ENCODE measurements at regions not wholly inside any gene's neighbourhood (a gene's known extent, or its start where the extent isn't known, plus 50 kb on each side); places are given as distances from the start of the nearest gene placed in this dataset.
A peak's percentile ranks its signal among the peaks of the same experiment; 100 is the strongest.

DNA sequence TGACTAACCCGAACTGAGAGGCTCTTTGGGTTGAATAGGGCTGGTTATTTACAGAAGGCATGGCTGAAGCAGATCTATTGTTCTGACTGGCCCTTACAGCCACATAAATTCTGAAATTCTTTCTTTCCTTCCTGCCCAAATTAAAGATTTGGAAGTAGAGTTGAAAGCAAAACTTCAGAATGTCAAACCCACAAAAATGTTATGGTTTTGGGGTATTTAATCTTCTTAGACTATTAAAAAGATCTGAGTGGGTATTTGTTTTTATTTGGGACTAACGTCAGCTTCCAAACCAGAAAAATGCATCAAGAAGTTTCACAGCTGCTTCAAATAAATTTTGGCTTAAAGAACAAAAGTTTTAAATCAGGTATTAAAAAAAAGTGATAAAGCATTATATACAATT, 124.5 kb downstream of the AHR start:
- Histone ChIP-seq H3K9me3 (ENCODE audit: control extremely low read depth in 1 of 5, control insufficient read depth in 4 of 5, insufficient read depth in 2 of 5, low read depth in 1 of 5, low read length in 4 of 5) (peaks cover 0 to 4% (median 3%) of the 10 kb centered on the region in 5 experiments), H3K4me1 (ENCODE audit: control extremely low read depth in 1 of 4, control insufficient read depth in 4 of 4, insufficient read depth in 4 of 4, low read length in 3 of 4) (no peaks in the 10 kb centered on the region), H3K27me3 (replicated peaks in 2 of 5; ENCODE audit: control insufficient read depth in 4 of 5, insufficient read depth in 5 of 5, low read length in 4 of 5) (no peaks in the 10 kb centered on the region), H3K4me3 (ENCODE audit: control insufficient read depth in 1 of 7, extremely low read depth in 1 of 7, insufficient read depth in 4 of 7, low read depth in 2 of 7, low read length in 6 of 7) (no peak overlapping the region), H3K36me3 (ENCODE audit: control insufficient read depth in 4 of 4, insufficient read depth in 4 of 4, low read length in 3 of 4) (no peaks in the 10 kb centered on the region), H3K27ac (ENCODE audit: insufficient read depth in 1 of 2, low read depth in 1 of 2, low read length in 2 of 2, poor library complexity in 1 of 2, severe bottlenecking in 2 of 2) (no peak overlapping the region)
- ChIA-PET CTCF (no interaction called here), POLR2A (no interaction called here)
- WGBS (ENCODE audit: insufficient coverage) = 100% methylated on average over 1 of the region's 2 CpGs
- no peak for DNase-seq

DNA sequence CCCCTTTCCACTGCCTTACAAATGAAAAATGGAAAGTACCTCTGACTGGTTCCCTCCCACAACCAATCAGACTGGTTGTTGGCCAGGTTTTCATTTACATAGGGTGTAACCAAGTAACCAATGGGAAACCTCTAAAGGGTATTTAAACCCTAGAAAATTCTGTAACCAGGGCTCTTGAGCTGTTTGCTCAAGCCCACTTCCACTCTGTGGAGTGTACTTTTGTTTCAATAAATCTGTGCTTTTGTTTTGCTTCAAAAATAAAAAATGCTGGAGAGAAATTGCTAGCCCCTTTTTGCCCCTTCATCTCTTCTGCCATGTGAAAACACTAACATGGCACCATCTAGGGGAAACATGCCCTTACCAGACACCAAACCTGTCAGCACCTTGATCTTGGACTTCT, 129.5 kb downstream of the AHR start:
- Histone ChIP-seq H3K4me3 (ENCODE audit: control insufficient read depth in 1 of 7, extremely low read depth in 1 of 7, insufficient read depth in 4 of 7, low read depth in 2 of 7, low read length in 6 of 7) (no peak overlapping the region), H3K9me3 (ENCODE audit: control extremely low read depth in 1 of 5, control insufficient read depth in 4 of 5, insufficient read depth in 2 of 5, low read depth in 1 of 5, low read length in 4 of 5) (peaks cover 0 to 10% (median 4%) of the 10 kb centered on the region in 5 experiments), H3K27me3 (replicated peaks in 2 of 5; ENCODE audit: control insufficient read depth in 4 of 5, insufficient read depth in 5 of 5, low read length in 4 of 5) (no peaks in the 10 kb centered on the region), H3K27ac (ENCODE audit: insufficient read depth in 1 of 2, low read depth in 1 of 2, low read length in 2 of 2, poor library complexity in 1 of 2, severe bottlenecking in 2 of 2) (no peak overlapping the region), H3K4me1 (ENCODE audit: control extremely low read depth in 1 of 4, control insufficient read depth in 4 of 4, insufficient read depth in 4 of 4, low read length in 3 of 4) (no peaks in the 10 kb centered on the region), H3K36me3 (ENCODE audit: control insufficient read depth in 4 of 4, insufficient read depth in 4 of 4, low read length in 3 of 4) (no peaks in the 10 kb centered on the region)
- peak in 2 of 3 donors; percentile 8 to 12 for DNase-seq
- POLR2A ChIA-PET = no interaction called here
- CTCF ChIA-PET = no interaction called here

DNA sequence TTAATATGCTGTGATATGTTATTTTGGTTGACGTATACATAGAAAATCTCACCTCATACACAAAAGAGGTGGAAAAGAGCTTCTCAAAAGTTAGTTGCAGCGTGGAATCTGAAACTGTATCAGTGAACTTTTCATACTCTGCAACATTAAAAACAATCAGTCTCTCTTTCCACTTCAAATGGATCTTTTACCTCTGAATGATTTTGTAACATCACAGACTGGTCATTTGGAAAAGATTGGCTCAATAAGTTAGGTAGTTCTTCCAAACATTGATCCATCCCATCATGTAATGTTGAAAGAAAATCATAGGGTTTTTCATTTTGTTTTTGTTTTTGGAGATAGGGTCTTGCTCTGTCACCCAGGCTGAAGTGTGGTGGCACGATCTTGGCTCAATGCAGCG, 131.1 kb downstream of the AHR start:
- DNase-seq = no peak
- H3K27ac ChIP-seq (ENCODE audit: insufficient read depth in 1 of 2, low read depth in 1 of 2, low read length in 2 of 2, poor library complexity in 1 of 2, severe bottlenecking in 2 of 2) = no peak overlapping the region
- CTCF ChIA-PET = interaction anchor here (0.8 to 1.0 kb wide), 3 partner anchors 8 to 211 kb away, joined by 3 to 5 read pairs (median 3); no protein-coding TSS in a partner anchor
- POLR2A ChIA-PET = no interaction called here
- no peak overlapping the region for H3K4me3 ChIP-seq (ENCODE audit: control insufficient read depth in 1 of 7, extremely low read depth in 1 of 7, insufficient read depth in 4 of 7, low read depth in 2 of 7, low read length in 6 of 7)
- no peaks in the 10 kb centered on the region for H3K27me3 ChIP-seq (replicated peaks in 2 of 5; ENCODE audit: control insufficient read depth in 4 of 5, insufficient read depth in 5 of 5, low read length in 4 of 5)
- no peaks in the 10 kb centered on the region for H3K36me3 ChIP-seq (ENCODE audit: control insufficient read depth in 4 of 4, insufficient read depth in 4 of 4, low read length in 3 of 4)
- H3K4me1 ChIP-seq (ENCODE audit: control extremely low read depth in 1 of 4, control insufficient read depth in 4 of 4, insufficient read depth in 4 of 4, low read length in 3 of 4) = no peaks in the 10 kb centered on the region
- peaks cover 4 to 10% (median 4%) of the 10 kb centered on the region in 5 experiments for H3K9me3 ChIP-seq (ENCODE audit: control extremely low read depth in 1 of 5, control insufficient read depth in 4 of 5, insufficient read depth in 2 of 5, low read depth in 1 of 5, low read length in 4 of 5)
- WGBS (ENCODE audit: insufficient coverage) = 100% methylated on average over 2 of the region's 4 CpGs

DNA sequence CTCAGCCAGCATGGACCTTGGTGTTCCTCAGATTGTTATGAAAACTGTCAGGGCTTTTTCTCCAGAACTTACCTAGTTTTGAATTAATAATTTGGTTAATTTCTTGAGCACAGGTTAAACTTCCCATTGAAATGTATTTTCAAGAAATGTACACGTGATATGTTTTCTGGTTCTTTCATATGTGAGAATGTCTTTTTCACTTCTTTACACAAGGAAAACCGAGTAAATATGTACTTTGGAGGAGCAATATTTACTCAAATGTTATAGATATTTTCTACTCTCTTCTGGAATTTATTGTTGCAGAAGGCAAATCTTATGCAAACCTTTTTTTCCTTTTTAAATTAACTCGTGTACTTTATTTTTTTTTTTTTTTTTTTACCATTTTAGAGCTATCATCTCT, 134.3 kb downstream of the AHR start:
- ChIA-PET CTCF (no interaction called here), POLR2A (no interaction called here)
- H3K36me3 ChIP-seq (ENCODE audit: control insufficient read depth in 4 of 4, insufficient read depth in 4 of 4, low read length in 3 of 4) = no peaks in the 10 kb centered on the region
- no peaks in the 10 kb centered on the region for H3K27me3 ChIP-seq (replicated peaks in 2 of 5; ENCODE audit: control insufficient read depth in 4 of 5, insufficient read depth in 5 of 5, low read length in 4 of 5)
- H3K4me3 ChIP-seq (ENCODE audit: control insufficient read depth in 1 of 7, extremely low read depth in 1 of 7, insufficient read depth in 4 of 7, low read depth in 2 of 7, low read length in 6 of 7) = no peak overlapping the region
- no peak for DNase-seq
- WGBS (ENCODE audit: insufficient coverage) = no CpG with 5 or more reads among the region's 3 CpGs
- no peaks in the 10 kb centered on the region for H3K4me1 ChIP-seq (ENCODE audit: control extremely low read depth in 1 of 4, control insufficient read depth in 4 of 4, insufficient read depth in 4 of 4, low read length in 3 of 4)
- H3K27ac ChIP-seq (ENCODE audit: insufficient read depth in 1 of 2, low read depth in 1 of 2, low read length in 2 of 2, poor library complexity in 1 of 2, severe bottlenecking in 2 of 2) = no peak overlapping the region
- H3K9me3 ChIP-seq (ENCODE audit: control extremely low read depth in 1 of 5, control insufficient read depth in 4 of 5, insufficient read depth in 2 of 5, low read depth in 1 of 5, low read length in 4 of 5) = peaks cover 2 to 8% (median 4%) of the 10 kb centered on the region in 5 experiments

DNA sequence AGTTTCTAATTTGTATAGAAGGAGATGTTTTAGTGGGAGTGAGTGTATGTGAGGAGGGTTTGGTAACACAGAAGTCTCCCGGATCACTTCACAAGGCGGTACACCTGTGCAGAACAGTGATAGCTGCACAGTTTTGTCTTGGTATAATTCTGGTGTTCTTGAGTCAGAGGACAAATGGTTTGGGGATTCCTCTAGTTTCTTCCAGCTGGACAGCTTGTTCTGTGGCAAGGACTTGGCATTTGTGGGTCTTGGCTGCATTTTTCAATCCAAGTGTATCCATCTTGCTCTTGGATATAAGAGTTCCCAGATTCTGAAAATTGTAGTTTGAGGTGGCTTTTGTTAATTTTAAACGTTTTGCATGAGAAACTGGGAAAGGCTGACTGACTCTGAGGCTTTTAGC, 135.7 kb downstream of the AHR start:
- ChIA-PET POLR2A (no interaction called here), CTCF (interaction anchor here (1.0 kb wide), 1 partner anchor 452 kb away, joined by 3 read pairs; no protein-coding TSS in a partner anchor)
- Histone ChIP-seq H3K36me3 (ENCODE audit: control insufficient read depth in 4 of 4, insufficient read depth in 4 of 4, low read length in 3 of 4) (no peaks in the 10 kb centered on the region), H3K4me3 (ENCODE audit: control insufficient read depth in 1 of 7, extremely low read depth in 1 of 7, insufficient read depth in 4 of 7, low read depth in 2 of 7, low read length in 6 of 7) (no peak overlapping the region), H3K9me3 (ENCODE audit: control extremely low read depth in 1 of 5, control insufficient read depth in 4 of 5, insufficient read depth in 2 of 5, low read depth in 1 of 5, low read length in 4 of 5) (peaks cover 0 to 7% (median 0%) of the 10 kb centered on the region in 5 experiments), H3K27me3 (replicated peaks in 2 of 5; ENCODE audit: control insufficient read depth in 4 of 5, insufficient read depth in 5 of 5, low read length in 4 of 5) (no peaks in the 10 kb centered on the region), H3K4me1 (ENCODE audit: control extremely low read depth in 1 of 4, control insufficient read depth in 4 of 4, insufficient read depth in 4 of 4, low read length in 3 of 4) (no peaks in the 10 kb centered on the region), H3K27ac (ENCODE audit: insufficient read depth in 1 of 2, low read depth in 1 of 2, low read length in 2 of 2, poor library complexity in 1 of 2, severe bottlenecking in 2 of 2) (no peak overlapping the region)
- DNase-seq = no peak
- 100% methylated on average over 3 of the region's 3 CpGs for WGBS (ENCODE audit: insufficient coverage)

DNA sequence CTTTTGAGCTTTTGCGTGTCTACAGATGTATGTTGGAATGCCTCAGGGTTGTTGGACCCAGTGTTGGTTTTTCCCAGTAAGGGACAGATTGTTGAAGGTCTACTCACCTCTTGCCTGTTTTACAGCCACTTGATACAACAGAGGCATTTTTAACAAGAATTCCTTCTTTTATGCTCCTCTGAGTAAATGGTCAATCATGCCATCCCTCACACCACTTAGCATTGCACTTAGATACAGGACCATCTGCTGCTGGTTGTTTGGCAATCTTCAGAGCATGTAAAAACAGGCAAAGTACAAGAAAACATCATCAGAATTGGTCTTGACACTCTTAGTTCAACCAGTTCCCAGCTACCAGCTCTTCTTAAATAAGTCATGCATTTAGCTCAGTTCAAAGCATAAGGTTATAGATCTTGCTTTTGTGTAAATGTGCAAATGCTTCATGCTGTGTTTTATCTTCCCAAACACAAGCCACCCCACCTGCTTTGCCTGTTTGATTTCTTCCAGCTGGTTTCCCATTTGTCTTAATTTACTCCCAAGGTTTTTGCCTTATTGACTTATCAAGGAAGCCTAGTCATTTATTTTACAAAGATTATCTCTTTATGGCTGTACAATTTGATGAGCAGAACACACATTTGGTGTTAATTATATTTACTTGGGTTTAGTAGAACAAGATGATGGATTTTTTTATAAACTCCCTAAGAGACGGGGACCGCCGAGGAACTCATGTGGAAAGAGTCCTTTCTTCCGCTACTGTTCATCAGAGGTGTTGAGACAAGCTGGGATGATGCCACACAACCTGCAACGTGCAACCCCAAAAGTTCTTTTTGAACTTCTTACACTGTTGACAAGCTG, 136.6 kb downstream of the AHR start:
- POLR2A ChIA-PET = no interaction called here
- CTCF ChIA-PET = interaction anchor here (1.0 kb wide), 1 partner anchor 453 kb away, joined by 3 read pairs; no protein-coding TSS in a partner anchor
- Histone ChIP-seq H3K27ac (ENCODE audit: insufficient read depth in 1 of 2, low read depth in 1 of 2, low read length in 2 of 2, poor library complexity in 1 of 2, severe bottlenecking in 2 of 2) (no peak overlapping the region), H3K27me3 (replicated peaks in 2 of 5; ENCODE audit: control insufficient read depth in 4 of 5, insufficient read depth in 5 of 5, low read length in 4 of 5) (no peaks in the 10 kb centered on the region), H3K4me1 (ENCODE audit: control extremely low read depth in 1 of 4, control insufficient read depth in 4 of 4, insufficient read depth in 4 of 4, low read length in 3 of 4) (no peaks in the 10 kb centered on the region), H3K9me3 (ENCODE audit: control extremely low read depth in 1 of 5, control insufficient read depth in 4 of 5, insufficient read depth in 2 of 5, low read depth in 1 of 5, low read length in 4 of 5) (peaks cover 0 to 7% (median 0%) of the 10 kb centered on the region in 5 experiments), H3K36me3 (ENCODE audit: control insufficient read depth in 4 of 4, insufficient read depth in 4 of 4, low read length in 3 of 4) (no peaks in the 10 kb centered on the region), H3K4me3 (ENCODE audit: control insufficient read depth in 1 of 7, extremely low read depth in 1 of 7, insufficient read depth in 4 of 7, low read depth in 2 of 7, low read length in 6 of 7) (no peak overlapping the region)
- DNase-seq = no peak
- 100% methylated on average over 5 of the region's 6 CpGs for WGBS (ENCODE audit: insufficient coverage)

DNA sequence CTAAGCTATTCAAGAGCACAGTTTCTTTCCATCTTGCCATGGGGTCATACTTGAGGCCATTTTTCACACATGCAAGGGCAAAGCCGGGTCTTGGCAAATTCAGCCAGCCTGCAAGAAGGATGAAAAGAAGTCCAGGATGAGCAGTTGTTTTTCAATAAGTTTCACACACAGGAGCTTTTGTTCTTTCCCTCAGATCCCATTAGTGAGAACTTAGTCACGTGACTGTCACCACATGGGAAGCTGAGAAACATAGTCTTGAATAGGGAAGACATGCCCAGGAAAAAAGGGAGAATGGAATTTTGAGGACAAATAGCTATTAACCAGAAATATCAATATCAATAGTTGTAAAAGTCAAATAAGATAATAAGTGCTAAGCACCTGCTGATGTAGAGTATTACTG, 137.7 kb downstream of the AHR start:
- H3K4me3 ChIP-seq (ENCODE audit: control insufficient read depth in 1 of 7, extremely low read depth in 1 of 7, insufficient read depth in 4 of 7, low read depth in 2 of 7, low read length in 6 of 7) = no peak overlapping the region
- POLR2A ChIA-PET = no interaction called here
- no peaks in the 10 kb centered on the region for H3K36me3 ChIP-seq (ENCODE audit: control insufficient read depth in 4 of 4, insufficient read depth in 4 of 4, low read length in 3 of 4)
- peaks cover 0 to 7% (median 0%) of the 10 kb centered on the region in 5 experiments for H3K9me3 ChIP-seq (ENCODE audit: control extremely low read depth in 1 of 5, control insufficient read depth in 4 of 5, insufficient read depth in 2 of 5, low read depth in 1 of 5, low read length in 4 of 5)
- DNase-seq = no peak
- no peaks in the 10 kb centered on the region for H3K4me1 ChIP-seq (ENCODE audit: control extremely low read depth in 1 of 4, control insufficient read depth in 4 of 4, insufficient read depth in 4 of 4, low read length in 3 of 4)
- no peak overlapping the region for H3K27ac ChIP-seq (ENCODE audit: insufficient read depth in 1 of 2, low read depth in 1 of 2, low read length in 2 of 2, poor library complexity in 1 of 2, severe bottlenecking in 2 of 2)
- CTCF ChIA-PET = interaction anchor here (0.8 kb wide), 1 partner anchor 12 kb away, joined by 3 read pairs; no protein-coding TSS in a partner anchor
- 100% methylated on average over 1 of the region's 2 CpGs for WGBS (ENCODE audit: insufficient coverage)
- no peaks in the 10 kb centered on the region for H3K27me3 ChIP-seq (replicated peaks in 2 of 5; ENCODE audit: control insufficient read depth in 4 of 5, insufficient read depth in 5 of 5, low read length in 4 of 5)
